ENCODE measurements at regions not wholly inside any gene's neighbourhood (a gene's known extent, or its start where the extent isn't known, plus 50 kb on each side); places are given as distances from the start of the nearest gene placed in this dataset.
"Not testable (repeated sequence)": the region's sequence is repeated elsewhere in the genome, so short reads cannot be mapped to it uniquely, and the experiment has no call there.

DNA sequence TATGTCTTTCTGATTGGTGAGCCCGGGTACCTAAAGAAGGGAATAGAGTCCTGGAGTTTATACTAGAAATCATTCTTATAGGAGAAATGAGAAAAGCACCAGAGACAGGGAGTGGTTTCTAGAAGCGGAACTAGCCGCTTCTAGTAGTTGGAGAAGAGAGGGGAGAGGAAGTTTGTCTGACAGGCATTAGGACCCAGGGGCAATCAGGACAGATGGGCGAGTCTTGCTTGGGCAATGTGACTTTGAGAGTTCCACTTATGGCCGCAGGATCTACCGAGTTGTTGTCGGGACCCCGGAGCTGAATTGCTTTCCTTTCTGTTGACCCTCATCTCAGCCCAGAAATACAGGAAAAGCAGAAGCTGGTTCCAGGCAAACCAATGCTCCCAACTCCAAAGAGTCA, 596.8 kb upstream of the CNTN5 start:
- no peak overlapping the region for H3K27ac ChIP-seq (ENCODE audit: insufficient read length, low read depth, low read length)
- H3K4me1 ChIP-seq (ENCODE audit: insufficient read depth, low read length): no peaks in the 10 kb centered on the region
- H3K14ac ChIP-seq (ENCODE audit: insufficient read depth, low read length): no peak overlapping the region
- H2BK120ac ChIP-seq (ENCODE audit: low read depth, low read length, poor library complexity, severe bottlenecking): no peak overlapping the region
- no peak overlapping the region for H2BK15ac ChIP-seq (ENCODE audit: low read depth, low read length)
- TF ChIP-seq CTCF (conservative IDR thresholded peaks at IDR 0.05): no peak
- H3K27ac Mint-ChIP-seq: no peak overlapping the region
- H3K36me3 Mint-ChIP-seq (ENCODE audit: insufficient read depth in 1 of 3, low read depth in 3 of 3): peaks cover 5 to 22% (median 6%) of the 10 kb centered on the region in 3 experiments; a peak in 6 of 7 replicates
- H3K23me2 ChIP-seq (ENCODE audit: insufficient read length, low read depth, low read length, poor library complexity, severe bottlenecking): no peaks in the 10 kb centered on the region
- H3K4me1 Mint-ChIP-seq: peaks cover 0 to 3% of the 10 kb centered on the region in 2 experiments; a peak in 1 of 4 replicates
- H3K79me1 ChIP-seq (ENCODE audit: insufficient read depth, low read depth, low read length, poor library complexity, severe bottlenecking): no peaks in the 10 kb centered on the region
- no peaks in the 10 kb centered on the region for H3K27me3 ChIP-seq (ENCODE audit: insufficient read depth, low read length)
- H3K18ac ChIP-seq (ENCODE audit: insufficient read length, low read depth, low read length): no peak overlapping the region
- H4K5ac ChIP-seq (ENCODE audit: insufficient read length, low read depth, low read length): no peak overlapping the region
- H3K9me3 Mint-ChIP-seq: peaks cover 14 to 22% of the 10 kb centered on the region in 2 experiments
- no peak for DNase-seq
- H3K4ac ChIP-seq (ENCODE audit: low read depth, low read length): no peak overlapping the region
- H3K9ac ChIP-seq (ENCODE audit: extremely low read depth, insufficient read length, low read length): no peak overlapping the region
- no peak overlapping the region for H2BK12ac ChIP-seq (ENCODE audit: insufficient read length, low read depth, low read length)
- no peaks in the 10 kb centered on the region; the same call in 1 of the 2 replicates for H3K27me3 Mint-ChIP-seq (ENCODE audit: low read depth)
- no peaks in the 10 kb centered on the region for H4K20me1 ChIP-seq (ENCODE audit: control insufficient read depth, insufficient read depth, insufficient read length)
- H3K4me3 Mint-ChIP-seq: no peak overlapping the region
- H3K4me2 ChIP-seq (ENCODE audit: insufficient read depth, insufficient read length, low read length): no peak overlapping the region
- H4K8ac ChIP-seq (replicated peaks; ENCODE audit: insufficient read length, low read depth, low read length): no peak overlapping the region
- no peak overlapping the region for H3K23ac ChIP-seq (ENCODE audit: insufficient read length, low read depth, low read length)
- WGBS (ENCODE audit: extremely low coverage, insufficient read length, low lambda C conversion rate): no CpG with 5 or more reads among the region's 8 CpGs
- H2AK5ac ChIP-seq (ENCODE audit: insufficient read length, low read length): no peak overlapping the region
- no peak overlapping the region for H2BK5ac ChIP-seq (ENCODE audit: insufficient read length, low read length)
- no peak overlapping the region for H3K56ac ChIP-seq (ENCODE audit: insufficient read length, low read depth, low read length)
- H2AFZ ChIP-seq (ENCODE audit: low read length): no peak overlapping the region
- H2BK20ac ChIP-seq (ENCODE audit: low read depth, low read length, poor library complexity, severe bottlenecking): no peak overlapping the region
- H3T11ph ChIP-seq (ENCODE audit: low read length): no peak overlapping the region
- H3K79me2 ChIP-seq (ENCODE audit: insufficient read depth, low read length): no peaks in the 10 kb centered on the region
- H3K9me3 ChIP-seq (ENCODE audit: control insufficient read depth, low read depth, low read length): no peaks in the 10 kb centered on the region
- no peak overlapping the region for H4K91ac ChIP-seq (ENCODE audit: insufficient read length, low read depth, low read length)

- not testable (repeated sequence) for H4K91ac ChIP-seq (ENCODE audit: insufficient read length, low read depth, low read length); H4K5ac ChIP-seq (ENCODE audit: insufficient read length, low read depth, low read length); H3K4me1 ChIP-seq (ENCODE audit: insufficient read depth, low read length); H3K27ac ChIP-seq (ENCODE audit: insufficient read length, low read depth, low read length); H3K56ac ChIP-seq (ENCODE audit: insufficient read length, low read depth, low read length); H2BK15ac ChIP-seq (ENCODE audit: low read depth, low read length); H2BK120ac ChIP-seq (ENCODE audit: low read depth, low read length, poor library complexity, severe bottlenecking); H3T11ph ChIP-seq (ENCODE audit: low read length); H3K18ac ChIP-seq (ENCODE audit: insufficient read length, low read depth, low read length); H3K23ac ChIP-seq (ENCODE audit: insufficient read length, low read depth, low read length); H3K4me3 Mint-ChIP-seq; H3K23me2 ChIP-seq (ENCODE audit: insufficient read length, low read depth, low read length, poor library complexity, severe bottlenecking); H3K9me3 ChIP-seq (ENCODE audit: control insufficient read depth, low read depth, low read length); H3K27ac Mint-ChIP-seq; H2BK20ac ChIP-seq (ENCODE audit: low read depth, low read length, poor library complexity, severe bottlenecking); H4K8ac ChIP-seq (replicated peaks; ENCODE audit: insufficient read length, low read depth, low read length); H2BK12ac ChIP-seq (ENCODE audit: insufficient read length, low read depth, low read length); H2AFZ ChIP-seq (ENCODE audit: low read length); H3K4me2 ChIP-seq (ENCODE audit: insufficient read depth, insufficient read length, low read length); H3K4me1 Mint-ChIP-seq; H3K27me3 Mint-ChIP-seq (ENCODE audit: low read depth); H3K9ac ChIP-seq (ENCODE audit: extremely low read depth, insufficient read length, low read length); H4K20me1 ChIP-seq (ENCODE audit: control insufficient read depth, insufficient read depth, insufficient read length); H2AK5ac ChIP-seq (ENCODE audit: insufficient read length, low read length); H3K27me3 ChIP-seq (ENCODE audit: insufficient read depth, low read length); H3K79me2 ChIP-seq (ENCODE audit: insufficient read depth, low read length); DNase-seq; H3K4ac ChIP-seq (ENCODE audit: low read depth, low read length); H2BK5ac ChIP-seq (ENCODE audit: insufficient read length, low read length); H3K14ac ChIP-seq (ENCODE audit: insufficient read depth, low read length); H3K79me1 ChIP-seq (ENCODE audit: insufficient read depth, low read depth, low read length, poor library complexity, severe bottlenecking)
- WGBS (ENCODE audit: extremely low coverage, insufficient read length, low lambda C conversion rate): no CpG with 5 or more reads among the region's 3 CpGs
- Mint-ChIP-seq H3K36me3 (ENCODE audit: insufficient read depth in 1 of 3, low read depth in 3 of 3) (peaks cover 4 to 23% (median 8%) of the 10 kb centered on the region in 3 experiments; a peak in 6 of 7 replicates), H3K9me3 (peaks cover 17 to 22% of the 10 kb centered on the region in 2 experiments)
Measured at GRCh38 chr11:98424773-98425172, 596.0 kb upstream of the CNTN5 start.
